ENCODE measurements at regions not wholly inside any gene's neighbourhood (a gene's known extent, or its start where the extent isn't known, plus 50 kb on each side); places are given as distances from the start of the nearest gene placed in this dataset.

- TF ChIP-seq, protein P1, sequence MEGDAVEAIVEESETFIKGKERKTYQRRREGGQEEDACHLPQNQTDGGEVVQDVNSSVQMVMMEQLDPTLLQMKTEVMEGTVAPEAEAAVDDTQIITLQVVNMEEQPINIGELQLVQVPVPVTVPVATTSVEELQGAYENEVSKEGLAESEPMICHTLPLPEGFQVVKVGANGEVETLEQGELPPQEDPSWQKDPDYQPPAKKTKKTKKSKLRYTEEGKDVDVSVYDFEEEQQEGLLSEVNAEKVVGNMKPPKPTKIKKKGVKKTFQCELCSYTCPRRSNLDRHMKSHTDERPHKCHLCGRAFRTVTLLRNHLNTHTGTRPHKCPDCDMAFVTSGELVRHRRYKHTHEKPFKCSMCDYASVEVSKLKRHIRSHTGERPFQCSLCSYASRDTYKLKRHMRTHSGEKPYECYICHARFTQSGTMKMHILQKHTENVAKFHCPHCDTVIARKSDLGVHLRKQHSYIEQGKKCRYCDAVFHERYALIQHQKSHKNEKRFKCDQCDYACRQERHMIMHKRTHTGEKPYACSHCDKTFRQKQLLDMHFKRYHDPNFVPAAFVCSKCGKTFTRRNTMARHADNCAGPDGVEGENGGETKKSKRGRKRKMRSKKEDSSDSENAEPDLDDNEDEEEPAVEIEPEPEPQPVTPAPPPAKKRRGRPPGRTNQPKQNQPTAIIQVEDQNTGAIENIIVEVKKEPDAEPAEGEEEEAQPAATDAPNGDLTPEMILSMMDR (conservative IDR thresholded peaks at IDR 0.05; ENCODE audit: low read length) = no peak
- TF ChIP-seq EZH2phosphoT487 (IDR thresholded peaks at IDR 0.05; ENCODE audit: borderline replicate concordance) = no peak
Observed at GRCh38 chr2:16061441-16062217, 121.3 kb downstream of the MYCN start.
